Osteoblast (primary cell): ENCODE measurements at regions not wholly inside any gene's neighbourhood (a gene's known extent, or its start where the extent isn't known, plus 50 kb on each side); places are given as distances from the start of the nearest gene placed in this dataset.
A peak's percentile ranks its signal among the peaks of the same experiment; 100 is the strongest.

Experiments
- DNase-seq: peaks from one replicate; pipeline ENCODE4 v3.0.0; 2011; ENCODE audit warnings: low spot score, mixed read lengths; ENCODE audit not compliant: insufficient read length; ENCODE audit errors: missing footprints
- H2AFZ ChIP-seq: 2 replicates; pipeline ENCODE4 v1.6.0; 2011; ENCODE audit warnings: mild to moderate bottlenecking, low read length
- H3K27ac ChIP-seq: 2 replicates; pipeline ENCODE4 v1.5.1; 2011; ENCODE audit warnings: mild to moderate bottlenecking, low read depth, low read length, moderate library complexity
- H3K27me3 ChIP-seq: 2 replicates; pipeline ENCODE4 v1.6.0; 2012; ENCODE audit warnings: mild to moderate bottlenecking, control low read depth, inconsistent platforms, low read length, moderate library complexity; ENCODE audit not compliant: insufficient read depth
- H3K36me3 ChIP-seq: 2 replicates; pipeline ENCODE4 v1.5.1; 2011; ENCODE audit warnings: mild to moderate bottlenecking, low read length, control low read depth, moderate library complexity; ENCODE audit not compliant: insufficient read depth
- H3K4me1 ChIP-seq: 2 replicates; pipeline ENCODE4 v1.5.1; 2011; ENCODE audit warnings: mild to moderate bottlenecking, low read length, control low read depth, moderate library complexity; ENCODE audit not compliant: insufficient read depth
- H3K4me2 ChIP-seq: 2 replicates; pipeline ENCODE4 v1.6.0; 2011; ENCODE audit warnings: mild to moderate bottlenecking, low read length; ENCODE audit not compliant: insufficient read depth
- H3K4me3 ChIP-seq: fragments of 200-600 bp; sonication (generic); 3 replicates; pipeline ENCODE4 v1.5.1; 2012; ENCODE audit warnings: mild to moderate bottlenecking, low read length, inconsistent platforms; ENCODE audit not compliant: insufficient read depth
- H3K79me2 ChIP-seq: 2 replicates; pipeline ENCODE4 v1.6.0; 2012; ENCODE audit warnings: mild to moderate bottlenecking, low read length, control low read depth, inconsistent platforms; ENCODE audit not compliant: insufficient read depth
- H3K9me3 ChIP-seq: 2 replicates; pipeline ENCODE4 v1.5.1; 2011; ENCODE audit warnings: low read depth, low read length, control low read depth
- H4K20me1 ChIP-seq: 2 replicates; pipeline ENCODE4 v1.6.0; 2012; ENCODE audit warnings: mild to moderate bottlenecking, low read length, control low read depth; ENCODE audit not compliant: insufficient read depth
- CTCF ChIP-seq: IDR thresholded peaks from 2 replicates; pipeline ENCODE4 v1.5.1; 2011; ENCODE audit warnings: mild to moderate bottlenecking, low read depth, low read length, moderate library complexity; ENCODE audit errors: extremely low read depth

DNA sequence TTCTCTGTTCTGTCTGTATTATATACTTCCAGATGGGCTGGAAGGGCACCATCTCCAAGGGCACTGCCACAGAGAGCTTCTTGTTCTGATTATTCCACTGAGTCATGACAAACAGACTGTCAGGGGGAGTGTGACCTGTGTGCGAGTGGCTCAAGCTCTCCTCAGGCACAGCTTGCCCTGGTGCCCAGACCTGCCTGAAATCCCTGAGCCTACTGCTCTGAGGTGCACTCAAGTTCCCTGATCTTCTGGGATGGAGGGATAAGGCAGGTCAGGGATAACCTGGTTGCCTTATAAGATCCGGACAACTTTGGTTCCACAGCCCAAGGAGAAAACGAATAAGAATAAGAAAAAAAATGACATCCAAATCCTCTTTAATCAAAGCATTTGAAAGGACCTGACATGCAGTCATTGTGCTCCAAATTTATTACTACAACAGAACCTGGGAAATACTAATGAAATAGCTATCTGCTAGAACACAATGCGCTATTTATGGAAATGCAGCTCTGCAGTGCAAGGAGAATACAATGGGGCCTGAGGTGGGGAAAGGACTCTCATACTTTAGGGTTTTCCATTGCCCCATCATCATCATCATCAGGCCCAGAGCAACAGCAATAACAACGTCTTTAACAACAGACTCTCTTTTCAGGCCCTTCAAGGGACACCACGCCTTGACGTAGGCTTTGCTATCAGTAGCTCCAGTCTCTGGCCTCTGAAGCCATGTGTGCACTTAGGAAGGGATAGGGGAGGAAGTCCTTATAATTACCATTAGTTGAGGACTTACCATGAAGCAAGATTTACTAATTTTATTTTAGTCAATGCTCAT lies 217.1 kb upstream of the KIRREL3 start:
- Histone ChIP-seq H3K4me3 (no peak overlapping the region), H3K4me1 (no peaks in the 10 kb centered on the region), H3K36me3 (no peaks in the 10 kb centered on the region), H3K9me3 (peaks cover 2% of the 10 kb centered on the region), H3K27me3 (no peaks in the 10 kb centered on the region), H3K27ac (no peak overlapping the region), H4K20me1 (no peaks in the 10 kb centered on the region), H2AFZ (no peak overlapping the region), H3K79me2 (no peaks in the 10 kb centered on the region), H3K4me2 (no peak overlapping the region)
- TF ChIP-seq CTCF: no peak
- peak; percentile 50 for DNase-seq

GRCh38 chr11:127205688-127206217 lies 205.2 kb upstream of the KIRREL3 start:
- no peak for DNase-seq
- no peaks in the 10 kb centered on the region for H3K79me2 ChIP-seq
- H2AFZ ChIP-seq: no peak overlapping the region
- no peaks in the 10 kb centered on the region for H3K27me3 ChIP-seq
- no peaks in the 10 kb centered on the region for H3K4me1 ChIP-seq
- no peak overlapping the region for H3K4me3 ChIP-seq
- TF ChIP-seq CTCF: no peak
- H3K4me2 ChIP-seq: no peak overlapping the region
- H3K36me3 ChIP-seq: no peaks in the 10 kb centered on the region
- no peak overlapping the region for H3K27ac ChIP-seq
- H3K9me3 ChIP-seq: no peaks in the 10 kb centered on the region
- H4K20me1 ChIP-seq: no peaks in the 10 kb centered on the region

GRCh38 chr11:127203490-127203889 lies 202.9 kb upstream of the KIRREL3 start:
- no peak overlapping the region for H2AFZ ChIP-seq
- TF ChIP-seq CTCF: no peak
- no peak for DNase-seq
- no peak overlapping the region for H3K4me2 ChIP-seq
- H3K79me2 ChIP-seq: no peaks in the 10 kb centered on the region
- no peaks in the 10 kb centered on the region for H3K4me1 ChIP-seq
- no peaks in the 10 kb centered on the region for H4K20me1 ChIP-seq
- H3K4me3 ChIP-seq: no peak overlapping the region
- H3K27me3 ChIP-seq: no peaks in the 10 kb centered on the region
- no peaks in the 10 kb centered on the region for H3K36me3 ChIP-seq
- H3K27ac ChIP-seq: no peak overlapping the region
- H3K9me3 ChIP-seq: no peaks in the 10 kb centered on the region

DNA sequence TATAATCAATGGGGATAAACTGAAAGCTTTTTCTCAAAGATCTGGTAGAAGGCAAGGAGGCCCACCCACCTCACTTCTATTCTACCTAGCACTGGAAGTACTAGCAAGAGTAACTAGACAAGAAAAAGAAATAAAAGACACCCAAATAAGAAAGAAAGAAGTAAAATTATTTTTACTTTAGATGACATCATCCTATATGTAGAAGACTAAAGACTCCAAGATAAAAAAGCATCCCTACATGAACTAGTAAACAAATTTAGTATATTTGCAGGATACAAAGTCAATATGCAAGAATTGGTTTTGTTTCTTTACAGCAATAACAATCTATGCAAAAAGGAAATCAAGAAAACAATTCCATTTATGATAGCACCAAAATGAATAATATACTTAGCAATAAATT lies 201.5 kb upstream of the KIRREL3 start:
- Histone ChIP-seq H4K20me1 (no peaks in the 10 kb centered on the region), H3K4me2 (no peak overlapping the region), H3K79me2 (no peaks in the 10 kb centered on the region), H3K4me1 (no peaks in the 10 kb centered on the region), H3K9me3 (no peaks in the 10 kb centered on the region), H3K27ac (no peak overlapping the region), H3K4me3 (no peak overlapping the region), H3K36me3 (no peaks in the 10 kb centered on the region), H3K27me3 (no peaks in the 10 kb centered on the region), H2AFZ (no peak overlapping the region)
- TF ChIP-seq CTCF: no peak
- DNase-seq: no peak
